ENCODE measurements at regions not wholly inside any gene's neighbourhood (a gene's known extent, or its start where the extent isn't known, plus 50 kb on each side); places are given as distances from the start of the nearest gene placed in this dataset.
"Not testable (repeated sequence)": the region's sequence is repeated elsewhere in the genome, so short reads cannot be mapped to it uniquely, and the experiment has no call there.

DNA sequence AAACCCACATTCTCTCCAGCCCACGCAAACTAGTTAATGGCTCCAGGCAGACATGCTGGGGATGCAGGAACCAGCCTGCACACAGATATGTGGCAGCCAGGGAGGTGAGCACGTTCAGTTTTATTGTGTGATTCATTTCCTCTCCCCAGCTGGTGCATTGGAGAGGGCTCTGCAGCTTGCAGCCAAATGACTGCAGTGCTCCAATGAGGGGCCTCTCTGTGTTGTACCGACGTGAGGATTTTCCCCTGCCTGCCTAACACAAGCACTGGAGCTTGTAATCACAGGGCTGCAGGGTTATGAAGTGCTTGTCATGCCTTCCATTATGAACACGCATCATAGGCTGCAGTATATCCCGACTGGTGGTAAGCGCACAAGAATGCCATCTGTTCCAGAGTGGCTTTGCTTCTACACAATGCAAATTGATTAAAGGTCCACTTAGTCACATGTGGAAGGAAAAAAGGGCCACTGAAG is 92.3 kb upstream of the THUMPD2 start:
- no peak for FAIRE-seq

DNA sequence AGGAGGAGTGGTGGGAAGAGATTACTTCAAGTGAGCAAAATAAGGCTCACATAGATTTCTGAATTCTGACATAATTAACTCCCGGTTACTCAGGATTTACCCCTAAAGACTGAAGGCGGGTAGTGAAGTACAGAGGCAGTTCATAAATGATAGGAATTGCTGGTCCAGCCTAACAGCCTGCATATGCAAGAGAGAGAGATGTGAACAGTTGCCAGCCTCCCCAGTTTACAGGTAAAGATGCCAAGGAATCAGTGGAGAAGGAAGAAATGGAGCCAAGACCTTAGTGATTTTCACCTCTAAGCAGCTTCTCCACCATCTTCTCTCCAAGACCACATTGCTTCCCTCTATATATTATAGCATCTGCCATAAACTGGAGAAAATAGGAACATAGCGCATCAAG is 91.8 kb upstream of the THUMPD2 start:
- no peak for FAIRE-seq

DNA sequence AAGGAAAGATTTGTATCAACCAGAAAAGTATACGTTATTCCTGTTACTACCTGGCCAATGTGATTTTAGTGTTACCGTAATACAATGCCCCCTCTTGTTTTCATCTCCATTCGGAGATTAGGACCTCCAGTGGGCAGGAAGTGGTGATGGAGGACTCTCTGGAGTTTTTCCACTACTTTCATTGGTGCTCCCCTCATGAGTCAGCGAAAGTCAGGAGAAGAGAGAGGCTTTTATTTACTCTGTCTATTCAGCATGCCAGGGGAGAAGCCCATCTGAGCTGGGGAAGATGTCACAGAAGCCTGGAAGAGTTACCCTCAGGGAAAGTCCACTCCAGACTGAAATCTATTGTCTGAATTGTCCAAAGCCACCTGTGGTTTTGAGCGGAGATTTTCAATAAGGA is 88.2 kb upstream of the THUMPD2 start:
- FAIRE-seq = no peak

DNA sequence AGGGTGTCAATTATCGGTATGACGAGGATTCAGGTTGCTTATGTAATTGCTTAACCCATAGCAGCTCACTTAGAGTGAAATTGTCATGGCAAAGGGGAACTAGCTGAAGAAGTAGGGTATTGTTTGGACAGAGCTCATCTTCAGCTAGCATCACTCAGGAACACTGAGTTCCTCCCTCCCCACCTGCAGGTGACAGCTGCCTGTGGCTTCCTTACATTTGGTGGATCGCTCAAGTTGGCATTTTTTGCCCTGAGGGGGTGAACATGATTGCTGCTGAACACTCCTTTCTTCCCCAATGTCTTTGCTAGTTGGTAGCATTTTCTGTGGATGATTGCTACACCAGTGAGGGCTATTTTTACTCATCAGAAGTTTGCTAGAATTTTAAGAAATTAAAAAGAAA is 86.7 kb upstream of the THUMPD2 start:
- FAIRE-seq = no peak

DNA sequence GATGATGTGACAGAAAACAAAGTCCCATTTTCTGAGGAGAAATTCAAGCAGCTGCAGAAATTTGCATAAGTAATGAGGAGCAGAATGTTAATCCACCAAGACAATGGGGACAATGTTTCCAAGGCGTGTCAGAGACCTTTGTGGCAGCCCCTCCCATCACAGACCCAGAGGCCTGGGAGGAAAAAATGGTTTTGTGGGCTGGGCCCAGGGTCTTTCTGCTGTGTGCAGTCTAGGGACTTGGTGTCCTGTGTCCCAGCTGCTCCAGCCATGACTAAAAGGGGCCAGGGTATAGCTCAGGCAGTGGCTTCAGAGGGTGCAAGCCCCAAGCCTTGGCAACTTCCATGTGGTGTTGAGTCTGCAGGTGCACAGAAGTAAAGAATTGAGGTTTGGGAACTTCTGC is 84.6 kb upstream of the THUMPD2 start:
- not testable (repeated sequence) for FAIRE-seq

DNA sequence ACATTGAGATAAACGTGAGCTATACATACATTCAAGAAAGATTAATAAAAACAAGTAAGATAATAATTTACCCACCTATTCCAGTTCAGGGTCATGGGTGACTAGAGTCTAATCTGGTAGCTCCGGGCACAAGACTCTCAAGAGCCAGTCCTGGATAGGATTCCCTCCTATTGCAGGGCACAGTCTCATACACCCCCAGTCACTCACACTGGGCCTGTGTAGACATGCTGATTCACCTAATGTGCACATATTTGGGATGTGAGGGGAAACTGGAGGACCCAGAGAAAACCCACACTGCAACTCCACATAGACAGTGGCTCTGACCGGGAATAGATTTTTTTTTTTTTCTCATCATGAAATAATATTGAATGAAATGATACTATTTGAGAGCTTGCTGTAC is 81.5 kb upstream of the THUMPD2 start:
- no peak for FAIRE-seq

DNA sequence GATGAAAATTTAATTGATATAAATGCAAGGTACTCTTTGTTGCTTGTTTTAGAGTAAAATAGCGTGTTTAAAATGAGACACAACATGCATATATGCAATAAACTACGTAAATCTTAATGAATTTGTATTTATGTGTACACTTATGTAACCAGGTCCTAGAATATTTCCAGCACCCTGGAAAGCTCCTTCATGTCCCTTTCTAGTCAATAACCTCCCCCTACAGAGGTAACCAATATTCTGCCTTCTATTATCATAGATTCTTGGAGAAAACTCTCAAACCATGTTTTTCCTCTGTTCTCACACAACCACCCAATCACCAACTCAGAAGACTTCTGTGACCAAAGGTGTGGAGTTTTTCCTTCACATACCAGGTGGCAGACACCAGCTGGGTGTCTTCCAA is 79.6 kb upstream of the THUMPD2 start:
- FAIRE-seq = no peak

DNA sequence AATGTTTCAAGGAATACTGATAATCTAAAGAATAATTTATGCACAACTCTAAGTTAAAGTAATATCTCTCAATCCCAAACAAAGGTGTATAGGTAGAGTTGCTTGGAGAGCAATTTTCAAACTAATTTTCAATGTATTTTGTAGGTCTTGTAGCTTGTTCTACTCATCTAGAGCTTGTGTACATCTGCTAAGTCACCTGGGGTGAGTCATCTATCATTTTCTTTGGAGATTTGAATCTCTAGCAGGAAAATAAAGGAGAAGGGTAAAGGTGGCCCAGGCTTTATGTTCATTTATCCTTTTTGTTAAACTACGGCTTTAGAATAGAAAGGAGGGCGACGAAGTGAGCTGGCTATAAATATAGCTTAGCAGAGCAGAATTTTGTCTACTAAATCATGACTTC is 76.8 kb upstream of the THUMPD2 start:
- no peak for FAIRE-seq

DNA sequence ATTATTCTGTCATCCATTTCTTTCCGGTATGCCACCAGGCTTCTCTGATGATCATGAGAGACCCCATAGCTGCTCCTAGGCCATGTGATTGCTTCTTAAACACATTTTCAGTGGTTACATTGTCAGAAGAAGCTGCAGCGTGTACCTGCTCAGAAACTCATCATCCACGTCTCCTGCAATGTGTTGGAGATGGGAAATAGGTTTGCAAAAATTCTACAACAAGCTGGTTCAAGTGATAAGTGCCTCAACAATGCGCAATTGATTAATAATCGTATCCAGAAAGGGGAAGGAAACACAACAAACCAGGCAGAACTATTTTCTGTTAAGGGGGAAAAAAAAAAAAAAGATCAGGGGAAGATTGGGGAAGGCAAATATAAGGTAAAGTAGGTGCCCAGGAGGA is 75.7 kb upstream of the THUMPD2 start:
- FAIRE-seq = no peak

DNA sequence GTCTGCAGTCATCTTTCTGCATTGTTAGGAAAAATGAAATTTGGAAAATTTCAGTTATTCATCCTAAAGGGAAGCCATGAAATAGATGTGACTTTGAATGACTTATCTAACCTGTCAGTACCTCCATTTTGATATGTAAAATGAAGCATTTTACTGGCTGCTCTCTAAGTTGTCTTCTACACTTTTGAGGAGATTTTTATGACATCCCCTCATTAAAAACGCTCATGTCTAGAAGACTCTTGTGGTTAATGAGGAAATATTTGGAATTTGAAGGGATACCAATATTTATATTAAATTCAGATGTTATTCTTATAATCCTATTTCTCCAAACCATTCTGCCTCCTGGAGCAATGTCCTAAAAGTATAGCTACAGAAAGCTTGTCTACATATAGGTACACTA is 73.8 kb upstream of the THUMPD2 start:
- FAIRE-seq = no peak

DNA sequence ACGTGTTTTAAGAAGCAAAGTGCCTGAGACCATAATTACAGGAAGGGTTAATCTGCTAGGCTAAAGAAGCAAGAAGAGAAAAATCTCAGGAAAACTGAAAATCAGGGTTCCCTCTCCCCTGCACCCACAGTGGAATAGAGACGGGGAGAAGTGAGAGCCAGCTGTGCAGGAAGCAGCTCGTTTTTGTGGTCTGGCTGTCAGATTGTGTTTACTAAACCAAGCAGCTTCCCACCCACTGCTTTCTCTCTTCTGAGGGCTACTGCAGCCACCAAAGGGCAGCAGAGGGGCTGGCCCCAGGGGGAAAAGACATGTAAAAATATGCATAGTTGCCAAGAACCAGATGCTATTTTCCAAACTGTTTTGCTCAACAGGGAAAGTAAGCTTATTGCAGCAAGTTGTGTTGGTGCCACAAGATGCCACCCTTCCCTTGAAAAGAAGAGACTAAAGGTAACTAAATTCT is 72.6 kb upstream of the THUMPD2 start:
- FAIRE-seq = no peak

DNA sequence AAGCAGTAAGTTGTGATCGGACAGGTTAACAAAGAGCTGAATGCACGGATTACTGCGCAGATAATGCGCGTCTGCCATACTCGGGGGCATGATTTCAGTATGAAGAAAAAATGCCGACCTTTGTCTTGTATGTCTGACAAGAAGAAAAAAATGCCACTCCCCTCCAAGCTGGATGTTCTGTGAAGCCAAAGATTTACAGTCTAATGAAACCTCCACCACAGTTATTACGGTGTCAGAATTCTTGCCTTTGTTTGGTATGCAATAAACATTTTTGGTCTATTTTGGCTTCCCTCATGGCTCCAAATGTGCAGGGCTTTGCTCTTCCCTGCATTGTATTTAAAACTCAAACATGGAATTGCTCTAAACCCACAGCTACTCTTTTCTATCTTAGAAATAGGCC is 72.2 kb upstream of the THUMPD2 start:
- FAIRE-seq = no peak

DNA sequence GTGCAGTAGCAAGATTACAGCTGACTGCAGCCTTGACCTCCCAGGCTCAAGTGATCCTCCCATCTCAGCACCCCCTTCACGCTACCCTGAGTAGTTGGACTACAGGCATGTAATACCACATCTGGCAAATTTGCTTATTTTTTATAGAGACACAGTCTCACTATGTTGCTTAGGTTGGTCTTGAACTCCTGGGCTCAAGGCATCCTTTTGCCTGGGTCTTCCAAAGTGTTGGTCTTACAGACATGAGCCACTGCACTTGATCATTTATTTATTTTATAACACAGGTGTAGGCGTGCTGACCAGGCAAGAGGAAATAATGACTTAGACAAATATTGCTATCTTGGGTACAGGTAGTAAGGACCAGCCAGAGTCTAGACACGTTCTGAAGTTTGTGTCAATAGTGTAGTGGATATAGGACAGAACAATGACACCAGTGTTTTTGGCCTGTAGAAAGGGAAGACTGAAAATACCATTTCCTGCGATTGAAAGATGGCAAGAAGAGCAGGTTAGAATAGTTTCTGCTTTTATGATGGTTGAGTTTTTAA is 71.0 kb upstream of the THUMPD2 start:
- no peak for FAIRE-seq

DNA sequence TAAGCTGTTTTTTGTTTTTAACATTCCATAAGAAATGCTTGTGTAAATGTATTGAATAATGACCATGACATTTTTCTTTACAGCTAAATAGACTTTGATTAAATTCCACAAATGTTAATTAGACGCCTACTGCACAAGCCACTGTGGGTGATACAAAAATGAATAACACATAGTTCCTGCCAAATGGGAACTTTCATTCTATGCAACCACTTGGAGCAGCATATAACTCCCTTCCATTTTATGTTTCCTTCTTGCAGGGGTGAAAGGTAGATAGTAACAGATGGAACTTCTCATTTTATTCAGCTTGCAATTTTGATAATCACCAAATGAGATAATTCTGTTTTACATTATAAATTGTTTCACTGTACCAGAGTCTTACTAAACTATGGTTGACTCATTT is 70.0 kb upstream of the THUMPD2 start:
- FAIRE-seq = no peak

DNA sequence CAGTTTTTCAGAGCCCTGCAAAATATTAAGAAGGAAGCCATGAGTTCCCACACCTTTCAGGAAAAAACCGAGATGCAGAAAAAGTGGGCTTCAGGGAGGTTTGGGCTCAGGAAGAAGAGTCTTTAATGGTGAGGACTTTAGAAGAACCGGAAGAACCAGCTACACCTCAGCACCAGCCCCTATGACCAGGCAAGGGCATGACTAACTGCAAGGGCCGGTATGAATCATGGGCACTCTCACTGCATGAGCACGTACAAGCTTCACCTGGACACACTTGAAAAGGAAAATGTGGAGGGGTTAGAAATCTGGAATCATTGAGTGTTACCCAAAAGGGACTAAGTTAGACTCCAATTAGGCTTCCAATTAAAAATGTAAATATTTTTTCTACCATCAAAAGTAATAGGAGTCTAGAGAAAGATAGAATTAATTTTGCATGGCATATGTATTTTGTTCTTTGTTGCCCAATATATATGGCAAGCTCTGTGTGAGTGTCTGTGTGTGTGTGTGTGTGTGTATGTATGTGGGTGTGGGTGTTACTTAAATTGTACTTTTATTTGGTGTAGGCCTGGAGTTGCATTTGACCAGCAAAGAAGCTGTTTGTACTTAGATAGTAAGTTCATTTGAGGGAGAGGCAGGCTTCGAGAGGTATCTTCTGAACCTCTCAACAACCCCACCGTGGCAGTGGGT is 66.5 kb upstream of the THUMPD2 start:
- FAIRE-seq = no peak

DNA sequence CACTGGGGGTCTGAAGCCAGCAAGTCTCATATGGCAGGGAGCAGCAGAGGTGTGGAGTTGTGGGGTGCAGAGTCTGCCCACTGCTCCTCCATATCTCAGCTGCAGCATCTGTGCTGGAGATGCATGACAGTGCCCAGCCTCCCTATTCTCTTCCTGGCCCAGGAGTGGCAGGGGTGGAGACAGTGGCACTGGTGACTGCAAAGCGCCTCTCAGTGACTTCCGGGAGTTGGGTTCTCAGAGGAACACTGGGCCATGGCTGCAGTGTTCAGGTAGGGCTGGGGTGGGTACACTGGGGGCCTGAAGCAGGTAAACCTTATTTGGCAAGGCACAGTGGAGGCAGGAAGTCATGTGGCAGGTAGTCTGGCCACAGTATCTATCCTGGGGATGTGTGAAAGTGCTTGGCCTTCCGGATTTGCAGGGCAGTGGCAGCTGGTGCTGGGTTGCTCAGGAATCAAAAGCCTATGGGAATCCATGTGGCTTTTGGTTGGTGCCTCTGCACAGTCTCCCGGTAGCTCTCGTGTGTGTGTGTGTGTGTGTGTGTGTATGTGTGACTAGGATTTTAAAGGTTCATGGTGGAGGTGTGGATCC is 60.3 kb upstream of the THUMPD2 start:
- FAIRE-seq = no peak

DNA sequence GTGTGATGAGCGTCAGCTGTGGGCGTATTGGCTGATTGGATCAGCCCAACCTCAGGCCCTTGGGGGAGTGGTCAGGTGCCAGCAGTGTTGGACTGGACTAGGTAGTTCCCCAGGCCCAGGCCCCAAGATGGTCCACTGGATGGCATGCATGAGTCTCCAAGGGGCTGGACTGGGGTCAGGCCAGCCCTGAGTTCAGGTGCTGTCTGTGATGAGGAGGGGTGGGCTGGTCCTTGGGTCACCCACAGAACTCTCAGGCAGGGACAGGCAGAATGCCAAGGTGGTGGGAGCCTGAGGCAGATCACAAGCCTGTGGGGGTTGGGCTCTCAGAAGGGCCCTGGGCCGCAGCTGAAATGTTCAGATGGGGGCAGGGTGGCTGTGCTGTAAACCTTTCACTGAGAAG is 59.5 kb upstream of the THUMPD2 start:
- FAIRE-seq = no peak

DNA sequence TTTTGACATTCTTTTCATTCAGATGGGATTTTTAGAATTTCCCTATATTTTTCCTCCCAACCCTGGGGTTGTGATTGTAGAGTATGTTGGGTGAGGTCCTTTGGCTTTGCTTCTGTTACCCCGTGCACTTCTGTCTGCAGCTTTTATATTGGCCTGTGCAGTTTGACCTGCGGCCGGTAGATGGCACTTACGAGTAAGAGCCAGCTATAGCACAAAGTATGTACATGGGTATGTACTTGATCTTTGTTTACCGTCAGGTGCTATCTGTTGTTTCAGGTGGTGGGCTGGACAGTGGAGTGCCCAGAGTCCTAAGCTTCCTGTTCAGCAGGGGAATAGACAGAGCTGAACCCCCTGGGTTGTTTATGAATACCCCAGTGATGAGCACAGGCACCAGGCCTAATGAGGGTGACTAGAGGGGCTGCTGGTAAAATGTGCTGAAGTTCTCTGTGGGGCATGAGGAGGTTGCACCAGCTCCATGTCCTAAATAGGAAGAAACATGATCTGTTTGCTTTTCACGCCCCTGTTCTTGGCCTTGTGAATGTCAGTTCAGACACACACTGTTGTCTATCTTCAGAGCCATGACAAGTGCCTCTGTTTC is 58.9 kb upstream of the THUMPD2 start:
- no peak for FAIRE-seq

DNA sequence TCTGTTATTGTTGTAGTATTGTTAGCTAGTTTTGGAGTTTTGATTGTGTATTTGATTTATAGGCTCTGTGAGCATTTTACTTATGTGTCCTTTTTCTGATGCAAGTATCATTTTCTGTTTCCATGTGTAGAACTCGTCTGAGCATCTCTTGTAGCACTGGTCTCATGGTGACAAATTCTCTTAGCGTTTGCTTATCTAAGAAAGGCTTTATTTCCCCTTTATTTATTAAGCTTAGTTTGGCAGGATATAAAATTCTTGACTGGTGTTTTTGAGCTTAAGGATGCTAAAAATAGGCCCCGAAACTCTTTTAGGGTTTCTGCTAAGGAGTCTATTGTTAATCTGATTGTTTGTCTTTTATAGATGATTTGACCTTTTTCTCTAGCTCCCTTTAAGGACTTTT is 57.6 kb upstream of the THUMPD2 start:
- FAIRE-seq = no peak

DNA sequence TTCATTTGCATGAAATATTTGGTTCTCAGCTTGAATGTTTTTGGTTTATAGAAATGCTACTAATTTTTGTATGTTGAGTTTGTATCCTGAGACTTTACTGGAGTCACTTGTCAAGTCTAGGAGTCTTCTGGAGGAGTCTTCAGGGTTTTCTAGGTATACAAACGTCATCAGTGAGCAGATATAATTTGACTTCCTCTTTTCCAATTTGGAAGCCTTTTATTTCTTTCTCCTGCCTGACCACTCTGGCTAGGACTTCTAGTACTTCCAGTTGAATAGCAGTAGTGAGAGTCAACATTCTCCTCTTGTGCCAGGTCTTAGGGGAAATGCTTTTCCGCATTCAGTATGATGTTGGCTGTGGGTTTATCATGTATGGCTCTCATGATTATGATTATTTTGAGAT is 55.4 kb upstream of the THUMPD2 start:
- no peak for FAIRE-seq

DNA sequence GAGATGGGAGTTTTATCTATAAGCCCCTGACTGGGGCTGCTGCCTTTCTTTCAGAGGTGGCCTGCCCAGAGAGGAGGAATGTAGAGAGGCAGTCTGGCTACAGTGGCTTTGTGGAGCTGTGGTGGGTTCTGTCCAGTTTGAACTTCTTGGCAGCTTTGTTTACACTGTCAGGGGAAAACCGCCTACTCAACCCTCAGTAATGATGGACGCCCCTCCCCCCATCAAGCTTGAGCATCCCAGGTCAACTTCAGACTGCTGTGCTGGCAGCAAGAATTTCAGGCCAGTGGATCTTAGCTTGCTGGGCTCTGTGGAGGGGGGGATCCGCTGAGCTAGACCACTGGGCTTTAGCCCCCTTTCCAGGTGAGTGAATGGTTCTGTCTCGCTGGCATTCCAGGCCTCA is 51.6 kb upstream of the THUMPD2 start:
- FAIRE-seq = not testable (repeated sequence)

Measured in A204.1 (cell line).